ENCODE measurements at regions not wholly inside any gene's neighbourhood (a gene's known extent, or its start where the extent isn't known, plus 50 kb on each side); places are given as distances from the start of the nearest gene placed in this dataset.

DNA sequence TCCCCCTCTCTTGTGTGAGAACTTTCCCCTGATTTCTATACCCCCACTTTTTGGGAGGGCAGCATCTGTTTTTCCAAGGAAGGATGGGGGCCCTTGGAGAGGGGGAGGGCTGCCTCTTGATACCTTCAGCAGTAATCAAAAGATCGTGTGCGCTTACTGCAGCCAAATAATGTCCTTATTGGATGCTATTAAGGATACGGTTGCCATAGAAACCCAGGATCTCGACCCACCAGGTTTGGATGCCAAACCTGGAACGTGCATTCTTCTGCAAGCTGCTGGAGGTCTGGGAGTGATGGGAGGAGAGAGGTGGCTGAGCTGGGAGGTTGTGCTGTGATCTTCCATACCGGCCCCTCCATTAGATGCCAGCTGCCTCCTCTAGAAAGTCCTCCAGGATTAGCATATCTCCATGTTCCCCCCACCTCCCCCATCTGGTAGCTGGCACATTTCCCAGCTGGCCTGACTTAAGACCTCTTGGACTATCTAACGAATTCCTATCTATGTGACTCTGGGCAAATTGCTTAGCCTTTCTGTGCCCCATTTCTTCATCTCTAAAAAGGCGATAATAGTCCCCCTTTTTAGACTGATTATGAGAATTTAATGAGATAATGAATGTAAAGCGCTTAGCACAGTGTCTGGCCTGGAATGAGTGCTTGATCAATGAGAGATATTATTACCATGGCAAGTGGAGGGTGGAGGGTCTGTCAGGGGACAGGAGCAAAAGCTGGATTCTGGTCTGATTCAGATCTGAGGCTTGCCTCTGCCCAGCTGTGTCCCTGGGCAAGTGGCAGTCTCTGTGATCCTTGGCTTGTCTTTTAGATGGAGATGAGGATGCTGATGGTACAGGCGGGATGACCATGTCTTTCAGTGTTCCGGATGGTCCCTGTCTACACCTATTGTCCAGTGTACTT, 78.5 kb upstream of the PCBD1 start:
- H3K9me3 ChIP-seq = peaks cover 13% of the 10 kb centered on the region
- H3K27me3 ChIP-seq = no peaks in the 10 kb centered on the region
- H3K4me1 ChIP-seq = no peaks in the 10 kb centered on the region
- no peak overlapping the region for H3K4me3 ChIP-seq
- H3K4me2 ChIP-seq = no peak overlapping the region
- H3K36me3 ChIP-seq = no peaks in the 10 kb centered on the region
- no peak for TF ChIP-seq Cebpa-rat (IDR thresholded peaks at IDR 0.05)
- H3K27ac ChIP-seq = no peak overlapping the region
- no peak overlapping the region for H3K9ac ChIP-seq
- H4K20me1 ChIP-seq = no peaks in the 10 kb centered on the region

- Histone ChIP-seq H3K27me3 (no peaks in the 10 kb centered on the region), H3K4me2 (peak overlapping the region; percentile 6; the same call in 1 of the 2 replicates), H3K9me3 (peaks cover 13% of the 10 kb centered on the region), H3K27ac (no peak overlapping the region), H3K4me3 (no peak overlapping the region), H4K20me1 (no peaks in the 10 kb centered on the region), H3K36me3 (no peaks in the 10 kb centered on the region), H3K4me1 (no peaks in the 10 kb centered on the region), H3K9ac (no peak overlapping the region)
- no peak for TF ChIP-seq Cebpa-rat (IDR thresholded peaks at IDR 0.05)
Observed at GRCh38 chr10:70967591-70968587, 79.5 kb upstream of the PCBD1 start.

DNA sequence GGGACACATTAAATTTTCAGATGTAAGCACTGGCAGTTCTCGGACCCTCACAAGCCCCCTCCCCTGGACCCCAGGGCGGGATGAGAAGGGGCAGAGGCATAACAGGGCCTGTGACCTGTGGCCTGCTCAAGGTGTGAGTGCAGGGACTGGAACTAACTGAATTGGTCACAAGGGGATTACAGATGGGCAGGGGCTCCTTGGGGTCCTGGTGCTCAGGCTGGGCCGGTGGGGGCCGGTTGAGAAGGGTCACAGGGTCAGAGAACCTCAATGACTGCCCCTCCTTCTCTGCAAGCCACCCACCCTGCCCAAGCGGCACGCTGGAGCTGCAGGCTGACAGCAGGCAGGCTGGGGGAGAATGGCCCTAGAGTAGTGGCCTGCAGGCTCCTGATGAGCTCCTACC, 80.8 kb upstream of the PCBD1 start:
- TF ChIP-seq Cebpa-rat (IDR thresholded peaks at IDR 0.05) = no peak
- no peak overlapping the region for H3K27ac ChIP-seq
- no peak overlapping the region for H3K4me2 ChIP-seq

GRCh38 chr10:70970830-70971229, 82.5 kb upstream of the PCBD1 start:
- Histone ChIP-seq H3K9ac (no peak overlapping the region), H4K20me1 (no peaks in the 10 kb centered on the region), H3K4me3 (no peak overlapping the region), H3K4me2 (no peak overlapping the region), H3K4me1 (no peaks in the 10 kb centered on the region), H3K27me3 (no peaks in the 10 kb centered on the region), H3K9me3 (peaks cover 13% of the 10 kb centered on the region), H3K36me3 (no peaks in the 10 kb centered on the region), H3K27ac (no peak overlapping the region)
- TF ChIP-seq Cebpa-rat (IDR thresholded peaks at IDR 0.05) = no peak

More for the DNA sequence above, 80.8 kb upstream of the PCBD1 start:
- H3K9me3 ChIP-seq = peaks cover 13% of the 10 kb centered on the region
- no peak overlapping the region for H3K4me3 ChIP-seq
- no peak overlapping the region for H3K9ac ChIP-seq
- no peaks in the 10 kb centered on the region for H3K27me3 ChIP-seq
- no peaks in the 10 kb centered on the region for H3K4me1 ChIP-seq
- H4K20me1 ChIP-seq = no peaks in the 10 kb centered on the region
- no peaks in the 10 kb centered on the region for H3K36me3 ChIP-seq

- TF ChIP-seq Cebpa-rat (IDR thresholded peaks at IDR 0.05) = no peak
- H3K27ac ChIP-seq = no peak overlapping the region
- H3K36me3 ChIP-seq = no peaks in the 10 kb centered on the region
- H3K9me3 ChIP-seq = peaks cover 13% of the 10 kb centered on the region
- no peaks in the 10 kb centered on the region for H3K4me1 ChIP-seq
- H3K27me3 ChIP-seq = no peaks in the 10 kb centered on the region
- H4K20me1 ChIP-seq = no peaks in the 10 kb centered on the region
- H3K9ac ChIP-seq = no peak overlapping the region
- H3K4me2 ChIP-seq = no peak overlapping the region
- no peak overlapping the region for H3K4me3 ChIP-seq
Observed at GRCh38 chr10:70973275-70973674, 84.9 kb upstream of the PCBD1 start.

- Histone ChIP-seq H3K4me2 (no peak overlapping the region), H3K9me3 (peaks cover 13% of the 10 kb centered on the region), H3K36me3 (no peaks in the 10 kb centered on the region)
Observed at GRCh38 chr10:70974351-70974901, 86.1 kb upstream of the PCBD1 start.

GRCh38 chr10:70974920-70975319, 86.6 kb upstream of the PCBD1 start:
- Histone ChIP-seq H3K27me3 (no peaks in the 10 kb centered on the region), H3K4me3 (no peak overlapping the region), H3K4me1 (no peaks in the 10 kb centered on the region), H3K9me3 (peaks cover 13% of the 10 kb centered on the region), H3K4me2 (no peak overlapping the region), H3K9ac (no peak overlapping the region), H3K27ac (no peak overlapping the region), H3K36me3 (no peaks in the 10 kb centered on the region), H4K20me1 (no peaks in the 10 kb centered on the region)
- TF ChIP-seq Cebpa-rat (IDR thresholded peaks at IDR 0.05) = no peak

More at GRCh38 chr10:70974351-70974901, 86.1 kb upstream of the PCBD1 start:
- no peak overlapping the region for H3K27ac ChIP-seq
- no peak overlapping the region for H3K9ac ChIP-seq
- no peak for TF ChIP-seq Cebpa-rat (IDR thresholded peaks at IDR 0.05)
- H4K20me1 ChIP-seq = no peaks in the 10 kb centered on the region
- no peaks in the 10 kb centered on the region for H3K4me1 ChIP-seq
- no peak overlapping the region for H3K4me3 ChIP-seq
- no peaks in the 10 kb centered on the region for H3K27me3 ChIP-seq

DNA sequence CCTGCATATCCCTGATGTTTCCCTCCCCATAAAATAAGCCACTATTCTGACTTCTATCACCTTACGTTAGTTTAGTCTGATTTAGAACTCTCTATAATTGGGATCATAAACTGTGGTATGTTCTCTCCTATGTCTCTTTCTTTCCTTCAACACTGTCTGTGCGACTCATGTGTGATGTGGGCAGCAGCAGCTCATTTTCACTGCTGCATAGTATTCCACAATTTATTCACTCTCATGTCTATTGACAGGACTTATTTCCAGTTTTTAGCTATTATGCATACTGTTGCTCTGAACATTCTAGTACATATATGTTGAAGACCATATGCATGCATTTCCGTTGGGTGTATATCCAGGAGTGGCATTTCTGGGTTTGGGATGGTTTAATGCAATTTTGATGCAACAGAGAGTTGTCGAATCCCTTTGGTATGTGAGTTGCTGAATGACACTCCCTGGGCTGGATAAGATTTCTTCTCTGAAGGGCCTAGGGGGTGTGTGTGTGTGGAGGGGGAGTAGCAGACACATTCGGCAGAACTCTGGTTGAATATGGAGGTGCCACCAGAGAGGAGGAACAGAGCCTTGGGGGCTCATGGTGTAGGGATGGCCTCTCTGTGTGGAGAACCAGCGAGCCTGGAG, 87.8 kb upstream of the PCBD1 start:
- Histone ChIP-seq H3K4me1 (peaks cover 1% of the 10 kb centered on the region; the same call in 1 of the 2 replicates), H4K20me1 (no peaks in the 10 kb centered on the region), H3K27ac (no peak overlapping the region), H3K9ac (no peak overlapping the region), H3K36me3 (no peaks in the 10 kb centered on the region), H3K27me3 (no peaks in the 10 kb centered on the region), H3K4me2 (no peak overlapping the region), H3K9me3 (peaks cover 4% of the 10 kb centered on the region; the same call in 1 of the 2 replicates), H3K4me3 (no peak overlapping the region)
- TF ChIP-seq Cebpa-rat (IDR thresholded peaks at IDR 0.05) = no peak

- Histone ChIP-seq H4K20me1 (no peaks in the 10 kb centered on the region), H3K9ac (no peak overlapping the region), H3K4me1 (peaks cover 16% of the 10 kb centered on the region), H3K9me3 (no peaks in the 10 kb centered on the region), H3K4me3 (no peak overlapping the region), H3K36me3 (no peaks in the 10 kb centered on the region), H3K27me3 (no peaks in the 10 kb centered on the region), H3K4me2 (no peak overlapping the region), H3K27ac (no peak overlapping the region)
- TF ChIP-seq Cebpa-rat (IDR thresholded peaks at IDR 0.05) = no peak
Observed at GRCh38 chr10:70977625-70978024, 89.3 kb upstream of the PCBD1 start.

Measured in BLaER1 (cell line).